HepG2 (cell line): ENCODE measurements at regions not wholly inside any gene's neighbourhood (a gene's known extent, or its start where the extent isn't known, plus 50 kb on each side); places are given as distances from the start of the nearest gene placed in this dataset.

Experiments used
- ATAC-seq: fragments of 200-7000 bp; cut with Tn5 transposase; 3 replicates; pipeline ENCODE4 v1.9.1; 2020; ENCODE audit warnings: mild to moderate bottlenecking, moderate library complexity
- BruUV-seq: library from RNA; stranded (reverse); fragments of 400-500 nt; replicated peaks from 2 replicates; lab custom pipeline; 2021; lab: Mats Ljungman, UMichigan
- CTCF ChIA-PET: fragments of 300-600 bp; formaldehyde crosslinking; extraction: SDS; loops from one replicate; lab custom pipeline; 2021; ENCODE audit warnings: low total read pairs, inconsistent platforms, low intra/inter-chr PET ratio; lab: Yijun Ruan, JAX
- POLR2A ChIA-PET: fragments of 350-600 bp; sonication (Branson Sonifier 250); formaldehyde crosslinking; loops from one replicate; lab custom pipeline; 2020; ENCODE audit warnings: antibody characterized with exemption, inconsistent platforms; lab: Yijun Ruan, JAX
- DNase-seq: peaks from one replicate; pipeline ENCODE4 v3.0.0-alpha.2; 2015; ENCODE audit warnings: low spot score
- FAIRE-seq: peaks from 3 replicates; lab custom pipeline; 2011; peaks lifted over from hg19 to GRCh38; lab: Jason Lieb, UNC
- H2AFZ ChIP-seq: one replicate; pipeline ENCODE4 v1.6.1; 2011; ENCODE audit warnings: low read length, inconsistent platforms
- H3K27ac ChIP-seq: fragments of 300-600 bp; 3 replicates; pipeline ENCODE4 v1.8.0; 2011; ENCODE audit warnings: mixed run types, mild to moderate bottlenecking, mixed read lengths, low read length, inconsistent platforms; ENCODE audit not compliant: insufficient read depth; ENCODE audit errors: extremely low read length
- H3K27me3 ChIP-seq, 2 experiments: fragments of 200-600 bp in 1 of 2; 2 replicates in 1 of 2; 3 replicates in 1 of 2; pipeline versions ENCODE4 v1.6.0 to v1.8.0; 2011; ENCODE audit warnings: low read length in 2 of 2, mild to moderate bottlenecking in 2 of 2, moderate library complexity in 2 of 2, inconsistent platforms in 1 of 2; ENCODE audit not compliant: insufficient read depth in 2 of 2, control insufficient read depth in 1 of 2
- H3K36me3 ChIP-seq, 2 experiments: fragments of 200-600 bp in 1 of 2; replicated peaks in 1 of 2; 2 replicates in 1 of 2; 3 replicates in 1 of 2; pipeline versions ENCODE4 v1.5.1 to v1.8.0; 2011; ENCODE audit warnings: low read length in 2 of 2, inconsistent platforms in 1 of 2; ENCODE audit not compliant: insufficient read depth in 2 of 2, control insufficient read depth in 1 of 2
- H3K4me1 ChIP-seq: 2 replicates; pipeline ENCODE4 v1.5.1; 2012; ENCODE audit warnings: low read length, inconsistent platforms; ENCODE audit not compliant: insufficient read depth
- H3K4me2 ChIP-seq: 2 replicates; pipeline ENCODE4 v1.6.0; 2011; ENCODE audit warnings: low read depth, low read length, inconsistent platforms
- H3K4me3 ChIP-seq, 3 experiments: fragments of 200-600 bp in 1 of 3; sonication (generic), shearing (Covaris generic) in 1 of 3; replicated peaks in 1 of 3; 2 replicates each; pipeline ENCODE4 v1.5.1; 2011 to 2016; ENCODE audit warnings: low read length in 3 of 3, inconsistent platforms in 2 of 3, low read depth in 2 of 3, mild to moderate bottlenecking in 2 of 3, control low read depth in 1 of 3, mixed read lengths in 1 of 3; ENCODE audit not compliant: insufficient read depth in 1 of 3
- H3K79me2 ChIP-seq: one replicate; pipeline ENCODE4 v1.6.1; 2011; ENCODE audit warnings: low read length, inconsistent platforms; ENCODE audit not compliant: insufficient read depth
- H3K9ac ChIP-seq: 2 replicates; pipeline ENCODE4 v1.6.0; 2011; ENCODE audit warnings: mild to moderate bottlenecking, low read depth, low read length, inconsistent platforms; ENCODE audit not compliant: insufficient read depth
- H3K9me3 ChIP-seq: 2 replicates; pipeline ENCODE4 v1.5.1; 2012; ENCODE audit warnings: mild to moderate bottlenecking, low read length
- H4K20me1 ChIP-seq: 2 replicates; pipeline ENCODE4 v1.6.0; 2011; ENCODE audit warnings: inconsistent platforms, mild to moderate bottlenecking, low read length, moderate library complexity; ENCODE audit not compliant: insufficient read depth
- CTCF ChIP-seq: sonication (generic); formaldehyde crosslinking; IDR thresholded peaks from 2 replicates; pipeline ENCODE4 v1.5.0; 2020; ENCODE audit warnings: mild to moderate bottlenecking, missing genetic modification reagents, moderate library complexity
- MAFF ChIP-seq: IDR thresholded peaks from 2 replicates; pipeline ENCODE4 v1.6.1; 2011; ENCODE audit warnings: low read depth, low read length, improper control_type of control experiment
- MAFK ChIP-seq, 2 experiments: IDR thresholded peaks in 1 of 2; conservative IDR thresholded peaks in 1 of 2; 2 replicates each; pipeline ENCODE4 v1.6.1; 2011; ENCODE audit warnings: improper control_type of control experiment in 2 of 2, low read length in 2 of 2
- MLLT10 ChIP-seq: sonication (generic); formaldehyde crosslinking; IDR thresholded peaks from 2 replicates; pipeline ENCODE4 v1.4.0; 2020; ENCODE audit warnings: missing genetic modification reagents
- MNT ChIP-seq: fragments of 450-650 bp; IDR thresholded peaks from 2 replicates; pipeline ENCODE4 v1.6.1; 2016
- SP1 ChIP-seq, 2 experiments: fragments of 450-650 bp in 1 of 2; sonication (generic) in 1 of 2; formaldehyde crosslinking in 1 of 2; IDR thresholded peaks; 2 replicates each; pipeline versions ENCODE4 v1.4.0 to v1.6.1; 2016 to 2020; ENCODE audit warnings: missing genetic modification reagents in 1 of 2
- ZNF564 ChIP-seq: sonication (generic); formaldehyde crosslinking; IDR thresholded peaks from 2 replicates; pipeline ENCODE4 v1.8.1; 2023; ENCODE audit warnings: mild to moderate bottlenecking, missing genetic modification reagents
- ZNF747 ChIP-seq: sonication (generic); formaldehyde crosslinking; IDR thresholded peaks from 2 replicates; pipeline ENCODE4 v1.8.1; 2023; ENCODE audit warnings: missing genetic modification reagents, mild to moderate bottlenecking, borderline replicate concordance
- WGBS: methylation state at CpG from one replicate; pipeline ENCODE4 v1.1.6; 2017; ENCODE audit warnings: low lambda C conversion rate; 5-methylcytosine and 5-hydroxymethylcytosine counted together
- in situ Hi-C: cut with HindIII; loops from 2 replicates; pipeline ENCODE4 v1.10.0; 2017; ENCODE audit warnings: low pct_unique_long_range_greater_than_20kb; ENCODE audit not compliant: extremely low pct_ligation_motif_present
- intact Hi-C: fragments of 100-400 bp; cut with micrococcal nuclease; formaldehyde crosslinking; loops from one replicate; pipeline ENCODE4 v1.10.0; 2022; ENCODE audit not compliant: unreplicated experiment

- DNase-seq, result no peak
- in situ Hi-C loops (no loop called here), intact Hi-C loops (no loop called here)
- ATAC-seq, result no peak
- no peak for FAIRE-seq
- H3K27me3 ChIP-seq, result no peaks in the 10 kb centered on the region
- POLR2A ChIA-PET, result no interaction called here
- no peak overlapping the region for H2AFZ ChIP-seq
- H3K27ac ChIP-seq, result no peak overlapping the region
- H3K9me3 ChIP-seq, result no peaks in the 10 kb centered on the region
- no peaks in the 10 kb centered on the region for H3K36me3 ChIP-seq
- no peak overlapping the region for H3K9ac ChIP-seq
- BruUV-seq, result no TSS peak
- 22% methylated on average over 8 of the region's 8 CpGs for WGBS
- no peak for TF ChIP-seq MLLT10 (CRISPR knock-in tag)
- TF ChIP-seq ZNF564 (CRISPR knock-in tag), result no peak
- peak; percentile 41; the same call in 1 of the 2 replicates for TF ChIP-seq MAFF
- peak; percentile 66 to 67 for TF ChIP-seq MAFK (conservative IDR thresholded peaks at IDR 0.05 in 1 of 2, IDR thresholded peaks at IDR 0.05 in 1 of 2; ENCODE audit: low read length in 2 of 2)
- no peak for TF ChIP-seq ZNF747 (CRISPR knock-in tag)
- TF ChIP-seq, all 625 proteins: peak for 2
- H3K4me2 ChIP-seq, result no peak overlapping the region
- no peak overlapping the region for H3K4me3 ChIP-seq
- H3K4me1 ChIP-seq, result no peaks in the 10 kb centered on the region
- CTCF ChIA-PET, result no interaction called here
- no peaks in the 10 kb centered on the region for H3K79me2 ChIP-seq
- H4K20me1 ChIP-seq, result no peaks in the 10 kb centered on the region
Observed at GRCh38 chr9:89804766-89805531, 200.1 kb downstream of the GADD45G start.

GRCh38 chr9:89805571-89806292, 200.9 kb downstream of the GADD45G start:
- intact Hi-C loops, result no loop called here
- H3K27me3 ChIP-seq, result no peaks in the 10 kb centered on the region
- in situ Hi-C loops, result no loop called here

More at GRCh38 chr9:89805571-89806292, 200.9 kb downstream of the GADD45G start:
- Histone ChIP-seq H3K4me3 (no peak overlapping the region), H3K4me2 (no peak overlapping the region), H3K9ac (no peak overlapping the region), H2AFZ (no peak overlapping the region), H4K20me1 (no peaks in the 10 kb centered on the region), H3K27ac (no peak overlapping the region), H3K36me3 (no peaks in the 10 kb centered on the region), H3K9me3 (no peaks in the 10 kb centered on the region), H3K79me2 (no peaks in the 10 kb centered on the region), H3K4me1 (no peaks in the 10 kb centered on the region)
- TF ChIP-seq CTCF (CRISPR knock-in tag), result no peak
- TF ChIP-seq SP1 (IDR thresholded peaks at IDR 0.05), result no peak
- no peak for TF ChIP-seq SP1 (CRISPR knock-in tag; IDR thresholded peaks at IDR 0.05)
- no peak for TF ChIP-seq MNT
- no peak for ATAC-seq
- ChIA-PET CTCF (no interaction called here), POLR2A (no interaction called here)
- WGBS, result 16% methylated on average over 8 of the region's 10 CpGs
- FAIRE-seq, result no peak
- BruUV-seq, result no TSS peak
- DNase-seq, result no peak
